HG02938 (cell line): ENCODE measurements at regions not wholly inside any gene's neighbourhood (a gene's known extent, or its start where the extent isn't known, plus 50 kb on each side); places are given as distances from the start of the nearest gene placed in this dataset.
"Not testable (repeated sequence)": the region's sequence is repeated elsewhere in the genome, so short reads cannot be mapped to it uniquely, and the experiment has no call there.

Source experiments
- ATAC-seq: cut with Tn5 transposase; IDR thresholded peaks from one replicate; pipeline ENCODE4 v1.9.1; 2021; ENCODE audit warnings: mild to moderate bottlenecking, moderate library complexity; ENCODE audit not compliant: unreplicated experiment

DNA sequence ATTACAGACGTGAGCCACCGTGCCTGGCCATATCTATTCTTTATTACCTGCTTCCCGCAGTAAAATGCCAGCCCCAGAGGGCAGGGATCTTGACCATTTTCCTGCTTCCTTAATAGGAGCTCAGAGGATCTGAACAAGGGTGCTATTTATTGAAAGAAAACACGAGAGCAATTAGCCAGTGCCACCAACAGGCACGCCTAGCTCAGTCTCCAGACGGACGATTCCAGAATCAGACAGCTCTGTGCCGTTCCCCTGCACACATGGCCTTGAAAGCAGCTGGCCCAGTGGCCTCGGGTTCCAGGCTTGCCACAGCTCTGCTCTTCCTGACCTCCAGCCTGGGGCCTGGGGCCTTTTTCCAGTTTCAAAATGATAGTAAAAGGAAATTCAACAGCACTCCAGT, 135.2 kb upstream of the RFLNA start:
- ATAC-seq, result no peak

DNA sequence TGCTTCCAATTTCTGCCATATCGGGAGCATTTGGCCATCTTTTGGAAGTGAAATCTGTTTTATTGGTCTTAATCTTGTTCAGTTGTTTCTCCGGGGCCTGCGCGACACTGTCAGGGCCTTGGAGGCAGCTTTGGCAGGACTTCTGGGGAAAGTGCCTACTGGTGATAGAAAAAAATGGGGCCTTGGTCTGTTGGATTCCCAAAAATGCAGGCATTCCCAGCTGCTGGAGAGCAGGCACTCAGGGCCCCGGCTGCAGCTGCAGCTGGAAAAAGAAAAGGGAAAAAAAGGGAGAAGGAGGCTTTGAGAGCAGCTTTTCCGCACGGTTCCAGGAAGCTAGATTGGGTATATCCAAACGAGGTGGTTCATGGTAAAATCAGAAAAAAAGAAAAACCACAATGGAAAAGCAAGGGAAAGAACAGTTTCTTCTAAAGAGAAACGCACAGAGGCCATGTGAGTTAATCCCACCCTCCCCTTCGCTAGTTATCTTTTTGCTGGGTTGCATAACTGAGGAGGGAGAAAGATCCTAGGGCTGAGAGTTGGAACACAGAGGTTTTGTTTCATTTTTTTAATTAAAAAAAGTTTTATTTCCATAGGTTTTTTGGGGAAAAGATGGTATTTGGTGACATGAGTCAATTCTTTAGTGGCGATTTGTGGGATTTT, 134.7 kb upstream of the RFLNA start:
- ATAC-seq, result no peak

DNA sequence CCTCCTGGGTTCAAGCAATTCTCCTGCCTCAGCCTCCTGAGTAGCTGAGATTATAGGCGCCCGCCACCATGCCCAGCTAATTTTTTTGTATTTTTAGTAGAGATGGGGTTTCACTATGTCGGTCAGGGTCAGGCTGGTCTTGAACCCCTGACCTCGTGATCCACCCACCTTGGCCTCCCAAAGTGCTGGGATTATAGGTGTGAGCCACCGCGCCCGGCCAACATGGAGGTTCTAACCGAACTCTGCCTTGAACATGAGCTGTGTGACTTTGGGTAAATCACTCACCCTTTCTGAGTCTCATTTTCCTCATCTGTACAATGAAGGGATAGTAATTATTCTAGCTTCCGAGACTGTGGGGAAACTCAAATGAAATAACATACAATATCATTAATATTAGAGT, 133.5 kb upstream of the RFLNA start:
- ATAC-seq, result not testable (repeated sequence)

DNA sequence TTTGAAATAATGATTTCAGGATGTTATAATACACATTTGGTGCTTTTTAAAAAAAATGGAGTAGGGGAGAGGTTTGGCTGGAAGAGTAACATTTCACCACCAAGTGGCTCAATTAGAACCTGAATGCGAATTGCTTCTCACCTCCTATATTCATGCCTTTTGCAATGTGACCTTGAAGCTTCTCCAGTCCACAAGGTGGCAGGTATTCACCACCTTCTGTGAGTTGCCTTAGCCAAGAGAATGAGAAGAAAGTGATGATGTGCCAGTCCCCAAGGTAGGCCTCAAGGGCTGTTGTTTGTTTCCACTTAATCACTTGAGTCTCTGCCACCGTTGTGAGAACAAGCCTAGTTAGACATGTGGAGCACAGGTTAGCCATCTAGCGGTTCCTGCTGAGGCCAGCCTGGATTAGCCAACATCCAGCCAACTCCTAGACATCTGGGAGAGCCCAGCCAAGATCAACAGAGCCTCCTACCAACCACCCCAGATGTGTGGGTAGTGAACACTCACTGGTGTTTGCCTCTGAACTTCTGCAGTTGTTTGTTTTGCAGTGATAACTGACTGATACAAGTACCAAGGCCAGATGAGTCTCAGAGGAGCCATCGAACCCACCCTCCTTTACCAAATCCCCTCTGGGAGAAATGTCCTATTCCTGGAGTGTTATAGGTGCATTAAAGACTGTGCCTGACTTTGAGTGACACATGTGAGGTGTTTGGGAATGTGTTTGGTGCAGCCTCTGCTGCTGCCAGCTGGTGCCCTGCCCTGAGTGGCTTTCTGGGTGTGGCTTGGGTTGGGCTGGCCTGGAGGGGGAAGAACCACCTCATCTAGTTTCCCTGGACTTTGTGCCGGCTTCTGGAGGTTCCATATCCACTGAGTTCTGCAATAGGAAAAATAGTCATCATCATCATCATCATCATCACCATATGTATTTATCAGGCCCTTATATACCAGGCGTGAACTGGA, 132.5 kb upstream of the RFLNA start:
- no peak for ATAC-seq

DNA sequence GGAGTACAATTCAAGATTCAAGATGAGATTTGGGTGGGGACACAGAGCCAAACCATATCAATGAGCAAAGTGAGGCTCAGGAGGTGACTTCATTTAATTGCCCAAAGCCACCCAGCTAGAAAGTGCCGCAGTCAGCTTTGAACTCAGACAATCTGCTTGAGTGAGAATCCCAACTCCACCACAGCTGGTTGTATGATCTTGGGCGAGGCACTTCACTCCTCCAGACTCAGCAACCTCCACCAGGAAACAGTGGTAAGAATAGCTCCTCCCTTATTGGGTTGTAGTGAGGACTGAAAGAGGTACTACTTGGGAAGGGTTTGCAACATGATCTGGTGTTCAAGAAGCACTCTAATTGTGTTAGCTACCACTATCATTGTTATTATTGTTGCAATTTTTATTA, 129.2 kb upstream of the RFLNA start:
- ATAC-seq, result no peak

DNA sequence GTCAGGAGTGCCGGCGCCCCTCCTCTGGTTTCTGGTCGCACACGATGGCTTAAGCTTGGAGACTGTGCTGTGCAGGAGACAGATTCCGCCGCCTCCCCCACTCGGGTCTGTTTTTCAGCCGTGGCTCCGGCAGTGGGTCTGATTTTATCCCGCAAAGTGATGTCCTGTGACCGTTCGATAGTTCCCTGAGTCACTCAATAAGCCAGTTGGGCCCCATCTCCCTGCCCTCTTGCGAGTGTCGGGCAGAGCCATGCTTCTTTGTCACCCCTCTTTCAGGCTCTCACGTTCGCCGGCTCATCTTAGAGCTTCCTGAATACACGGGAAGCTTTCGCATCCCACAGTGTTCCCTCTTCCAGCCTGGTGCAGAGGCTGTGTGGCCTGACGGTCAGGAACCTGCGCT, 127.8 kb upstream of the RFLNA start:
- ATAC-seq, result no peak

DNA sequence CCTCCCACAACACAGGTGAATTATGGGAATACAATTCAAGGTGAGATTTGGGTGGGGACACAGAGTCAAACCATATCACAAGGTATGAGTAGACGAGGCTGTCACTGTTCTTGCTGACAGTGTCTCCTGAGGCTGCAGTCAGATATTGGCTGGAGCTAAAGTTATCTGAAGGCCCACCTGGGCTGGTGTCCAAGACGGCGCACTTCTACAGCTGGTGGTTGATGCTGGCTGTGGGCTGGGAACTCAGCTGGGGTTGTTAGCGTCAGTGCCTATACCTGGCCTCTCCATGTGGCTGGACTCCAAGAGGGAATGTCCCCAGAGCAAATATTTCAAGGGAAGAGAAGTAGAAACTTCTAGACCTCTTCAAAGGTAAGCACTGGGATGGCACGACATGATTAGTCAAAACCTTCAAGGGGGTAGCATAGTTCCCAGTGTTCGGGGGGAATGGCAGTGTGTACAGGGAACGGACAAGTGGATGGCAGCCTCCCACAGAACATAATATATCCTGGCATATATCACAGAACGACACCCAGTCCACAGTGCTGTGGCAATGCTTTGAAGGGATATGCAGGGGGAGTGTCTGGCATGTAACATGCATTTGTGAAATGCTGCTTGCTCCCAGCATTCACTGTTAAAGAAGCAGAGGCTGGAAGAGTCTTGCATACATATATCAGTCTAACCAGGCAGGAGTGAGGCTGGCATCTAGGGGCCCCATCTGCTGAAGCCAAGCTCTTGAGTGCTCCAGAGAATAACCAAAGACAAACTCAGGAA, 126.7 kb upstream of the RFLNA start:
- no peak for ATAC-seq

DNA sequence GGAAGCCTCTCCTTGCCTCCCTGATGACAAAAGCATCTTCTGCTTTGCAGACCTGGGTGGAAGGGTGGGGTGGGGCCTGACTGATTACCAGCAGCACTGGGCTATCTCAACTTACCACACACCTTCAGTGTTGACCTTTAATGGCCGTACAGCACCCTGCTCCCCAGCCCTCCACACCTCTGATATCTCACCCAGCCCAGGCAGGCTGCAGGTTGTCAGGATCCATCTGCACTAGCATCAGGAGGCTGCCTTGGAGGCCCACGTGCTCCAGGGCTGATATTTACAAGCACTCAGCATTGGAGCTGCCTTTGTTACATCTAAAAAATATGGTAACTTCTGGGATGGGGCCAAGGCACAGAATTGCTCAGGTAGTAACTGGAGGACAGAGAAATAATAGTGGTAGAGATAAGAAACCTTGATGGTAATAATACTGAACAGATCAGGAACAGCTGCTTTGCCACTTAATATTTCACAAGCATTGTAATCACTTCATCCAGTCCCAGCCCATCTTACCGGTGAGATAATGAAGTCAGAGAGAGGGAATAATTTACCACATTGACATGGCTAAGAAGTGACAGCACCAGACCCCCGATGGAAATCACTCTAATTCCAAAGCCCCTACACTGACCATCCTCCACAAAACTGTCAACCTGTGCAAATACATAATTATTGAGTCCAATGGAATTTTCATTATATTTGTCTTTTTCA, 125.2 kb upstream of the RFLNA start:
- no peak for ATAC-seq

DNA sequence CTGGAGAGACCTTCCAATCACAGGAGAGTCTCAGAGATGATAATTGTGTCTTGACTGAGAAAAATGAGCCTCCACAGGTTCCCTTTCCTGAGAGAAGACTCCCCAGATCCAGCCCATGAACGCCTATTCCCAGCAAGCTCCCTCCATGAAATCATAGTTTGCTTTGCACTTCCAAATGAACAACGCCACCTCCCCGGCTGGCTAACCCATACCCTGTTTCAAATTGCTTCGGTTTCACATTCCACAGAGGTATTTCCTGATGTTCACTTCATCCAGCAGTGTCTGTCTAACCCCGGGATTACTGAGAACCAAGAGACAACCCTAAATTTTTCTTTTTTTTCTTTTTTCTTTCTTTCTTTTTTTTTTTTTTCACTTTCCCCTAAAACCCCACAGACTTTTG, 124.1 kb upstream of the RFLNA start:
- no peak for ATAC-seq

DNA sequence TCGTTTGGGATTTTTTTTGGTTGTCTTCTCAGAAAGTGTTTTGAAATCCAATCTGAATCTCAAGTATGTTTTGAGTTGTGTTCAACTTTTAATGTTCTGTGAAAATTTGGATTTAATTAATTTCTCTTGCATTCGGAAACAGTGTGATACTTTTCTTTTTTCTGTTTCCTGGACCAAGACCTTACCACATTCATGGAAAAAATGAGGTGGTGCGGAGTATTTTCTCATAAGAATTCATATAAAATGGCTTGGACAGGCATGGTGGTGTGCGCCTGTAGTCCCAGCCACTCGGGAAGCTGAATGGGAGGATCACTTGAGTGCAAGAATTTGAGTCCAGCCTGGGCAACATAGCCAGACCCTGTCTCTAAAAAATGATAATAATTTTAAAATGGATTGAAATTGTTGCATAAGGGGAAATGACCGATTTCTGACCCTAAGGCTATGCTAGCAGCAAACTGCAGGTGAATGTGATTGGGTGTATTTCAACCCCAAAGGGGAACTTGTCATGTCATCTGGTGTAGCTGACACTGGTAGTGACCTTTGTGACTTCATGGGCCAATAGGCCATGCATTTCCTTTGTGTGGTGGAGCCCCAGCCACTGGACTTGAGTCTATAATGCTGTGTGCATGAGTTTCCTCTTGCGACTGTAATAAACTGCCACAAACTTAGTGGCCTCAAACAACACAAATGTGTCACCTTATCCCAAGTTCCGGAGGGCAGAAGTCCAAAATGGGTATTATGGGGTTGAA, 123.5 kb upstream of the RFLNA start:
- ATAC-seq, result no peak

DNA sequence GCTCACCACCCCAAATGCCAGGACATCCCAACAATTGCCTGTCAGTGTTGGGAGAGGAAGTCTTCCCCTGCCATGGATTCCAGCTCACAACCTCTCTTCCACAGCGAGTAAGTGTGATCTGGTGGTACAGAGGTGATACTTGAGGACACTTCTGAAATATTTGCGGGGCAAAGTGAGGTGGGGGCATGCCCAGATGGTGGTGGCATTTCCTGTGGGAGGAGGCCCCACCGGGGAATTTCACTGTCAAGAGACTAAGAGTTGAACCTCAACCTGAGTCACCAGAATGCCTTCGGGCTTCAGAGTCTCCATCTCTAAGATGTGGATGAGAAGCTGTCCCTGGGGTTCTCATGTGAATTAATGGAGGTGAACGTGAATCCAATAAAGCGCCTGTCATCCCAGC, 122.3 kb upstream of the RFLNA start:
- ATAC-seq, result no peak

DNA sequence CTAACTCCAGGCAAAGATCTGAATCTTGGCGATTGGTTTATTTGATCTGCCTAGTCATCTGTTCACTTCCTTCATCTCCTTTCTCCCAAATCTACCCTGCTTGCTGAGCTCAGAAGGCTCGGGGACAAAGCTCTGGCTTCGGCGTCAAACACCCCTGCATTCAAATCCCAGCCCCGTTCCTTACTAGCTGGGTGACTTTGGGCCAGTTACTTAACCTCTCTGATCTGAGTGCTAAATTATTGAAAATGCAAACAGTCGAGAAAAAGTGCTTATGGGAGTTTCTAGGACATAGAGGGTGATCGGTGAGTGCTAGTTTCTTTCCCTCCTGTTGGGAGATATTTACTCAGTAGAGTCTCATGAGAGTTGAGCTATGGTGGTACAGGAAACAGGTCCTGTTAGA, 121.2 kb upstream of the RFLNA start:
- ATAC-seq, result no peak

DNA sequence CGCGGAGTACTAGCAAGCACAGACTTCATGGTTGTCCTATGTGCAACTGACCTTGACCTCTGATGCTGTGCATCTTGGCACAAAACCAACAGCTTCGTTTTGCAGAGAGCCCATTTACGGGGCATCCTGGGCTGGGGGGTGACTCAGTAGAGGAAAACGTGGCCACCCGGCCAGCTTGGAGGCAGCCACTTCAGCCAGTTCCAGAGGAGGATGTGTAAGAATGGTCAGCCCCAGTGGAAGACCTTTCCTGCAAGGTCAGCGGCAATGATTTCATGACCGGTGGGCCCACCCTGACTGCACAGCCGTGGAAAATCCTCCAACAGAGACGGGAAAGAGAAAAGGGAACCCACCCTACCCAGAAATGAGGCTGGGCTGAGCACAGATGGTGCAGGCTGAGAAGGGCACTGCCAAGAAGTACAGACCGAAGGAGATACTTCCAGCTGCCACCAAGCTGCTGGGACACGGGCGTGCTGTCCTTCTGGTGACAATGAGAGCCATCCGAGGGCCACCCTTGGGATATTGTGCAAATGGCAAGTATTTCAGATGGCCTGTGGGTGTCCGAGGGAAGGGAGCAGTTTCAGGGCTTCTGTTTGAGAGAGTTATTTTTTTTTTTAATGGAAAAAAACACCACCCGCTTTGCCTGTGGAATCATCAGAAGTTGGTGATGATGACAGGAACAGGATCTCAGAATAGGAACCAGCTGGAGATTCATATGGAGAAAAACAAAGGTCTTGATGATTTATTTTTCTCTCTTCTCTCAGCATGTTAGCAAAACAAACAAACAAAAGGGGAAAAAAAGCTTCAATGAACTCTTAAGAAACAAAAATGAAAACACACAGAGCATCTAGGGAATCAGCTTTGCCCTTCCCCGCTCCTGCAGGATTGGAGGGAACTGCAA, 120.2 kb upstream of the RFLNA start:
- ATAC-seq, result no peak

DNA sequence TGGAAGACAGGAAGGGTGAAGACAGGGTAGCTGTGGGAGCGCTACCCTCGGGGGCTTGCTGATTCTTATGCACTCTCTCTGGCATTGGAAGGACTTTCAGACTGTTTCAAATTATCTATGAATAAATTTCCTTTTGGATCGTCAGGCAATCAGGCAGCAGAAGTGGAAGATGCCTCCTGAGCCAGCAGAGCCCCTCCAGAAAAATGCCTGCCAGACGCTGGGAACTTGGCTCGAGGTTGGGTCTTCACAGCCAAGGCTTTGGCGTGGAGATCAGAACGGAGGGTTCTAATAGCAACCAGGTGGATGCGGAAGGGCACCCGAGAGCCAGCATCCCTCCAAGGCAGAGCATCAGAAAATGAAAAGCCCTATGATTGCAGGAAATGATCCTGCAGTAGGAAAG, 119.2 kb upstream of the RFLNA start:
- ATAC-seq, result no peak

DNA sequence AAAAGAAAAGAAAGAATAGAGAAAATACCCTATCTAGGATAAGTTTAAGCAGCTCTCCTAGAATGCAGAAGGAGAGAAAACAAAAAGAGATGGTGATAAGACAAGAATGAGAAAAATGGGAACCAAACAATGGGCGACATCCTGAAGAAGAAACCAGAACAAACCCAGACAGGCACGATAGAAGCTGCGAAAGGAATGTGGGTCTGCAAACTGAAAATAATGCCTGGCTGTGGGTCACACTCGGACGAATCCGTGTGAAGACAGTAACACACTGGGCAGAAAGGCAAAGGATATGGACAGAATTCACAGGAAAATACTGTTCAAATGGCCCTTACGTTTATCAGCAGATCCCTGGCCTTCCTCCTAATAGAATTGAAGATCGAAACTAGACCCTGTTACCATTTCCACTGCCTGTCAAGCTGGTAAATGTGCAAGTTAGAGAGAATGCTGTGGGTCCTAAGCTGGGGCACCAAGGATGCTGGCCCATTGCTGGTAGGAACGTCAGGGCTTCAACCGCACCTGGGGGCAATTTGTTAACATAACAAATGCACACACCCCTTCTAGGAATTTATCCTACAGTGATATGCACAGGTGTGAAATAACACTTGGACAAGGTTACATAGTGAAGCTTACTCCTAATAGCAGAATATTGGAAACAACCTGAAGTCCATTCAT, 117.5 kb upstream of the RFLNA start:
- ATAC-seq, result no peak

DNA sequence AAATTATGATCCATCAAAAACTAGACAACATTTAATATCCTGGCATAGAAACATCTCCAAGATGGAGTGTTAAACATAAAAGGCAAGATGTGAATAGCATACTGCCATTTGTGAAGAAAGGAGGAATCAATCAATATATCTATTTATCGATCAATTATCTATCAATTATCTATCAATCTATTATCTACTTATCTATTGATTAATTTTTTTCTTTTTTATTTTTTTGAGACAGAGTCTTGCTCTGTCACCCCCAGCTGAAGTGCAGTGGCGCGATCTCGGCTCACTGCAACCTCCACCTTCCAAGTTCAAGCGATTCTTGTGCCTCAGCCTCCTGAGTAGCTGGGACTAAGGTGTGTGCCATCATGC, 117.0 kb upstream of the RFLNA start:
- no peak for ATAC-seq

DNA sequence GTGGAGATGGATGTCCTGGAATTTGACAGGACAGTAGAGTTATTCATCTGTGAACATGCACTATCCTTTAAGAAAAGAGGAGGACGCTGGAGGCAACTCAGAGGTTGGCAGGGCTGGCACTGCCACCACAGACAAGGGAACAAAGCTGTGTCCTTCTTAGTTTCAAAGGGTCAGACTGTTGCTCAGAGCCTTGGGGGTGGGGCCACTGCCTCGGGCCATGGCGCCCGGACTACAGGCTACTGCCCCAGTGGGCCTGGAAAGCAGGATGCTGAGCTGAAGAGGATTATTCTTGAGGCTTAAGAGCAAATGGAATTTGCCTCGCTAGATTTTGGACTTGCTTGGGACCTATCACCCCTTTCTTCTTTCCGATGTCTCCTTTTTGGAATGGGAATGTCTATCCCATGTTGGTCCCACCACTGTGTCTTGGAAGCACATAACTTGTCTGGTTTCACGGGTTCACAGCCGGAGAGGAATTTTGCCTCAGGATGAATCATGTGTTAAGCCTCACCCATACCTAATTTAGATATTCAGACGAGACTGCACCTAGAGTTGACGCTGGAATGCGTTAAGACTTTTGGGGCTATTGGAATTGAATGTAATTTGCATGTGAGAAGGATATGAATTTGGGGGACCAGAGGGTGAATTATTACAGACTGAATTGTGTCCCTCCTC, 114.8 kb upstream of the RFLNA start:
- no peak for ATAC-seq

DNA sequence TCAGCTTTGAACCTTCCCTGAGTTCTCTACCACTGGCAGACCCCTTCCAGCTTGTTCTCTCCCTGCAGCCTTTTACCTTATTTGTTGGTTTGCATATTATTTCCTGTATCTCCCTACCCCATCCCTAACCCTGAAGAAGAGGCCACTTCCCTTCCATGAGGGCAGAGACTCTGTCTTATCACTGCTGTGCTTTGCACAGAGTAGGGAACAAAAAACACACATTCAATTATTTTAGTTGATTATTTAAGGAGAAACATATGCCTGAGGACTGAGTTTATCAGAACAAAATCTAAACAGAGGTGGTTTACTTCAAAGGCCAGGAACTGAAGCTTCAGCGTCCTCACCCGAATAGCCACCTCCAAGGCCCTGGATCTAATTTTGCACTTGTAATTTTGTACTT, 111.7 kb upstream of the RFLNA start:
- ATAC-seq, result no peak
